Large intestine (tissue), 3 donors: ENCODE measurements at regions not wholly inside any gene's neighbourhood (a gene's known extent, or its start where the extent isn't known, plus 50 kb on each side); places are given as distances from the start of the nearest gene placed in this dataset.
"Not testable (repeated sequence)": the region's sequence is repeated elsewhere in the genome, so short reads cannot be mapped to it uniquely, and the experiment has no call there.

Source experiments
- DNase-seq, 2 donors: peaks; one replicate each; pipeline versions ENCODE4 v3.0.0 to v3.0.0-alpha.2; 2013
- H3K27ac ChIP-seq: one replicate; pipeline ENCODE4 v1.5.1; 2013; ENCODE audit warnings: low read length
- H3K27me3 ChIP-seq: 2 replicates; pipeline ENCODE4 v1.6.1; 2013; ENCODE audit warnings: low read length; ENCODE audit not compliant: control insufficient read depth, insufficient read depth
- H3K36me3 ChIP-seq: 2 replicates; pipeline ENCODE4 v1.6.1; 2013; ENCODE audit warnings: low read length; ENCODE audit not compliant: control insufficient read depth, insufficient read depth
- H3K4me1 ChIP-seq: one replicate; pipeline ENCODE4 v1.6.1; 2013; ENCODE audit warnings: low read length; ENCODE audit not compliant: control insufficient read depth, insufficient read depth
- H3K4me3 ChIP-seq: one replicate; pipeline ENCODE4 v1.5.1; 2013; ENCODE audit warnings: low read length
- H3K9me3 ChIP-seq: one replicate; pipeline ENCODE4 v1.6.1; 2013; ENCODE audit warnings: mild to moderate bottlenecking, low read depth, low read length, moderate library complexity; ENCODE audit not compliant: control insufficient read depth
- WGBS: methylation state at CpG from one replicate; pipeline ENCODE4 v1.1.5; 2013; ENCODE audit warnings: low lambda C conversion rate; ENCODE audit not compliant: insufficient coverage; 5-methylcytosine and 5-hydroxymethylcytosine counted together

DNA sequence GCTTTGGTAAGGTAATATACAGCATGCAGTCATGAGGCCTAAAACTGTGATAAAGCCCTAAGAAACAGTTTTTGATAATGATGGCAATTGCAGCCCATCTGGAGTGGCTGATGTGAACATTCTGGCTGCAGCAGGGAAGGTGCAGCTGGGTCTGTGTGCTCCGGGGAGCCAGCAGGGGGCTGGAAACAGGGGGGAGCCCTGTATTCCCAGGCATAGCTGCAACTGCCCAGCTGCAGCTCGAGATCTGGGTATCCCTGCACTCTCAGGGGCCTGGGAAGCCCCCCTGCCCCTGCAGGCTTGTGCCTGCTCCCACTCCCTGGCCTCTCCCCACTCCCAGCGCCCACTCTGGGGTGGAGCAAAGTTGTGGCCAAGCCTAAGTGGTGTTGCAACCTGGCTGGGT, 95.6 kb downstream of the RRAGB start:
- H3K36me3 ChIP-seq, result no peaks in the 10 kb centered on the region
- no peak overlapping the region for H3K27ac ChIP-seq
- no peak for DNase-seq
- H3K4me3 ChIP-seq, result no peak overlapping the region
- no peaks in the 10 kb centered on the region for H3K4me1 ChIP-seq
- no peaks in the 10 kb centered on the region for H3K27me3 ChIP-seq
- WGBS, result no CpG with 5 or more reads among the region's 3 CpGs
- H3K9me3 ChIP-seq, result no peaks in the 10 kb centered on the region

DNA sequence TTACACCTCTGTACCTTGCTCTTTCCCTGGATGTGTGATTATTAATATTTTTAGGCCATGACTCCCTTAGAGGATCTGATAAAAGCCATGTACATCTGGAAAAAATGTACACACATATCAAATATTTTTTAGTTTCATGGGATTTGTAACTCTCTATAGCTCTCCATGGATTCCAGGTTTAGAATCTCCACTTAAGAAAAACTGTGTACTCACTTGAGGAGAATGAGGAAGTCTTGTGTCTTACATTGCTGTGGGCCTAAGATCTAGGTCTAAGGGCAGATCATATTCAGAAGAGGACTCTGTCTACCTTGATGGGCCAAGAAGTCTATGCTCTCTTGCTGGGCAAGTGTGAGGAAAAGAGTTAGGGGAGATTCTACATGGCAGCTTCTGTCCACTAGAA, 98.0 kb downstream of the RRAGB start:
- Histone ChIP-seq H3K4me3 (no peak overlapping the region), H3K27me3 (no peaks in the 10 kb centered on the region), H3K36me3 (no peaks in the 10 kb centered on the region), H3K27ac (no peak overlapping the region), H3K4me1 (no peaks in the 10 kb centered on the region), H3K9me3 (no peaks in the 10 kb centered on the region)
- DNase-seq, result no peak

DNA sequence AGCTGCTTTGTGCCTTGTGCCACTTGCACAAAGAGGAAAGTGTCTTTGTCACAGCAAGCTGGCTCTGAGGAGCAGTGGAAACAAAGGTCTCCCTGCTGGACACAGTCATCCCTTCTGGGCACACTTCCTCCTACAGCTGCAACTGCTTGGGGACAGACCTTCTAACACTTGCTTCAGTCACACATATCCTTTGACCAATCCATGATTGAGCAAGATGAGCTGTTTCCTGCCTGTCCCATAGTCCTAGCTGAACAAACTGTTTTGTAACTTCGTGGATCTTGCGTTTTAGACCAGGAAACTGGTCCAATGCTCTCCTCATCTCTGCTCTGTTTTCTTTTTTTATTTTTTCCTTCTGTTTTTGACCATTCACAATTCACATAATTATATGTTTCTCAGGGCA, 98.5 kb downstream of the RRAGB start:
- Histone ChIP-seq H3K4me3 (no peak overlapping the region), H3K4me1 (no peaks in the 10 kb centered on the region), H3K27me3 (no peaks in the 10 kb centered on the region), H3K36me3 (no peaks in the 10 kb centered on the region), H3K27ac (no peak overlapping the region), H3K9me3 (no peaks in the 10 kb centered on the region)
- WGBS, result no CpG with 5 or more reads among the region's 2 CpGs
- DNase-seq, result no peak

DNA sequence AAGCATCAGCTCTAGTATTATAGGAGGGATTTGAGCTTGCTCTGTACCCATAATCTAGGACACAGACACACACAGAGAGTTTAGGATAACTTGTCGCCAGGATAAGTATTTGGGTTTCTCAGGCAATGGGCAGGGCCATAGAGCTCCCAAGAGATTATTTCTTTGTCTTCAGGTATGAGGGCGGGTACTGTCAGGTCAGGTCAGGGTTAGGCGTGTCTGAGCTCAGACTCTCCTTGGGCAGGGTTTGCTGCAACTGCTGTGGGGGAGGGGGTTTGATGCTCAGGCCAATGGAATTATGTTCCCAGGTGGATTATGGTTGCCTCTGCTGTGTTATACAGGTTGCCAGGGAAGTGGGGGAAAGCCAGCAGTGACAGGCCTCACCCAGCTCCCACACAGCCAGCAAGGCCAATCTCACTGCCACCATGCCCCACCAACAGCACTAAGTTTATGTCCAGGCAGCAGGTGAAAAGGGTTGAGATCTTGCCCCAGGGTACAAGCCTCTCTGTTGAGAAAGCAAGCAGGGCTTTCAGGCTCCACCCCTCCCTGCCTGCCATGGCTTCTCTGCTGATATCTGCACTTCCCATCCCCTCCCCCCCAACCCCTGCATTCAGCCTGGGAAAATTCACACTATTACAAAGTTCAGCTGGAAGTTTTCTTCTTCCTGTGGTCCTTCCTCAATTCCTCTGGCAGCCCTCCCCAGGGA, 101.3 kb downstream of the RRAGB start:
- Histone ChIP-seq H3K36me3 (no peaks in the 10 kb centered on the region), H3K9me3 (no peaks in the 10 kb centered on the region), H3K27me3 (no peaks in the 10 kb centered on the region), H3K4me1 (no peaks in the 10 kb centered on the region), H3K4me3 (no peak overlapping the region), H3K27ac (no peak overlapping the region)
- no CpG with 5 or more reads among the region's 3 CpGs for WGBS
- DNase-seq, result peak in 1 of 2 donors; percentile 23

DNA sequence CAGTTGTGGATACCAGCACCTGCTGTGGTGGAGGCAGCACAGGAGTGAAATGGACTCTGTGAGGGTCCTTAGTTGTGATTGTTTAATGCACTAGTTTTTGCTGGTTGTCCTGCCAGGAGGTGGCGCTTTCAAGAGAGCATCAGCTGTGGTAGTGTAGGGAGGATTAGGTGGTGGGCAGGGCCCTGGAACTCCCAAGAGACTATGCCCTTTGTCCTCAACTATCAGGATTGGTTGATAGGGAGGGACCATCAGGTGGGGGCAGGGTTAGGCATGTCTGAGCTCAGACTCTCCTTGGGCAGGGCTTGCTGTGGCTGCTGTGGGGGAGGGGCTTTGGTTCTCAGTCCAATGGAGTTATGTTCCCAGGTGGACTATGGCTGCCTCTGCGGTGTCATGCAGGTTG, 121.9 kb downstream of the RRAGB start:
- Histone ChIP-seq H3K9me3 (no peaks in the 10 kb centered on the region), H3K27ac (peak overlapping the region; percentile 56), H3K4me3 (no peak overlapping the region), H3K36me3 (no peaks in the 10 kb centered on the region), H3K27me3 (no peaks in the 10 kb centered on the region), H3K4me1 (peaks cover 3% of the 10 kb centered on the region)
- WGBS, result no CpG with 5 or more reads among the region's 2 CpGs
- DNase-seq, result peak; percentile 76 to 84

DNA sequence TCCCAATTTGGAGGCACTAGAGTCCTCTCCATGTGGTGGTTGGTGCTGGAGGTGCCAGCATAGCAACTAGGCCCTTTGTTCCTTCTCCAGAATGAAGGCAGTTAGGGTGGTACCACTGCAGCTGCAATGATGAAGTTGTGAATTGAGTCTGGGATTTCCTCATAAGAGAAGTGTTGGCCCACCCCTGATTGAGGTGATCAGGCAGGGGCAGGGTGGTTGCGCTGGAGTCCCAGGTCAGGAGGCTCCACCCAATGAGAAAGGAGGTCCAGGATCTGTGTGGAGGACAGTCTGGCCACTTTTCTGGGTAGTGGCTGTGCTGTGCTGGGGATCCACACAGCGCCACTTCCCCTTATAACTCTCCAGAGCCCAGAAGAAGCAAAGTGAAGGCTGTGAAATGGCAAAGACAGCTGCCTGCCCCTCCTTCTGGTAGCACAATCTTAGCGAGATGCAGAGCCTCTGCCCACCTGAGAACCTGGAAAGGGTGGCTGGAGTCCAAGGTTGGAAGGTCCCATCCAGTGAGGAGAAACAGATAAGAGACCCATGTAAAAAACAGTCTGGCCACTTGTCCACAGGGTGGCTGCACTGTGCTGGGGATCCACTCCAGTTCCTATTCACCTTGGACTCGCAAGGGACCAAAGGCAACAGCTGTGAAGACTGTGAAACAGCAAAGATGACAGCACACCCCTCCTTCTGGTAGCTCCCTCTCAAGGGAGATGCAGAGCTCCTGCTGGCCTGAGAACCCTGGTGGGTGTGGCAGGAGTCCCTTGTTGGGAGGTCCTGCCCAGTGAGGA, 124.6 kb downstream of the RRAGB start:
- no peak overlapping the region for H3K27ac ChIP-seq
- WGBS, result no CpG with 5 or more reads among the region's 4 CpGs

DNA sequence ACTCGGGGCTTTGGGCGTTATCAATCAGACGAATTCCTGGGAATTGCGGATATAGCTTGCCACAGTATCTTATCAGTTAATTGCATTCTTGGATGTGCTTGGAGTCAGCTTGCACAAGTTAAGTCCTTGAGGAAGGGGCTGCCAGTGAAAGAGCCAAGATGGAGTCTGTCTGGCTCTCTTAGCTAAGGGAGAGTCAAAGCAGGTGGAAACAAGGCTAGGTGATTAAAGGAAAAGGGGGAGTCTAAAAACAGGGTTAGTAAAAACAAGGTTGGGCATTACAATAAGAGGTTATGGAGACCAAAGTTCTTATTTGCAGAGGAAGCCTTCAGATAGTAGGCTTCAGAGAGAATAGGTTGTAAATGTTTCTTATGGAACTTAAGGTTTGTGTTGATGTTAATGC, 149.2 kb downstream of the RRAGB start:
- WGBS, result no CpG with 5 or more reads among the region's 4 CpGs
- not testable (repeated sequence) for H3K9me3 ChIP-seq, H3K27me3 ChIP-seq, H3K4me3 ChIP-seq, H3K36me3 ChIP-seq, DNase-seq, H3K4me1 ChIP-seq, H3K27ac ChIP-seq

More for the DNA sequence above, 124.6 kb downstream of the RRAGB start:
- DNase-seq, result no peak
- Histone ChIP-seq H3K27me3 (no peaks in the 10 kb centered on the region), H3K4me1 (peaks cover 3% of the 10 kb centered on the region), H3K9me3 (no peaks in the 10 kb centered on the region), H3K36me3 (no peaks in the 10 kb centered on the region), H3K4me3 (no peak overlapping the region)

DNA sequence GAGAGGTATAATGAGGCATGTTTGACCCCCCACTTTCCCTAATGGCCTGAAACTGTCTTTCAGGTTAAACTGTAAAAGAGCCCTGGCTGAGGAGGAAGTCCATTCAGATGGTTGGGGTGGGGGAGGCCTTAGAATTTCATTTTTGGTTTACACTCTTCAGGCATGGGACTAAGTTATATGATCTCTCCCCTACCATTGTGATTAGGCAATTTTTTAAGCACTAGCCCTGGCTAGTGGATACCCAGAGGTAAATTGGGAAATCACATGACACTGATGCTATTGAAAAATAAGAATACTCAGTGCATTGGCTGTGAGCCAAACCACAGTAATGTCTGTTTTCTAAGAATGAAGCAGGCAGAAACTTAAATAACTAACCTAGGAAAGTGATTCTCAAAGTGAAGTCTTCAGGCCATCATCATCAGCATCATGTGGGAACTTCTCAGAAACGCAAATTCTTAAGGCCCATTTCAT, 149.7 kb downstream of the RRAGB start:
- WGBS, result no CpG with 5 or more reads among the region's 1 CpG
- H3K4me3 ChIP-seq, result no peak overlapping the region
- peak; percentile 11 to 69 for DNase-seq
- peak overlapping the region; percentile 20 for H3K27ac ChIP-seq
- no peaks in the 10 kb centered on the region for H3K9me3 ChIP-seq
- no peaks in the 10 kb centered on the region for H3K36me3 ChIP-seq
- peaks cover 5% of the 10 kb centered on the region for H3K4me1 ChIP-seq
- no peaks in the 10 kb centered on the region for H3K27me3 ChIP-seq

DNA sequence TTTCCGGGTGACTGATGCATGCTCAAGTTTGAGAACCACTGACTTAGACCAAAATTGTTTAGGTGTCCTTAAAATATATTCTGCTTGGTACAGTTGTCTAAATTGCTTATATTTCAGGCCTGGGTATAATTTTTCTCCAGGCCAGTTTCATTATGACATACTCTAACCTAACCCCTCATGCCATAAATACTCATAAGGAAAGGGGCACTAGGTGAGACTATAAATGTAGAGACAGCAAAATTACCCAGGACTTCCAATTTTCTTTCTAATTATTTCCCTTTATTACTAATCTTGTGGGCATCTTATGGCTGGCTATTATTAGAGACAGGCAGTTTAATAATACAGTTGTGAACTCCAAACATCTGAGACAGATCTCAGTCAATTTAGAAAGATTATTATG, 150.2 kb downstream of the RRAGB start:
- no peaks in the 10 kb centered on the region for H3K9me3 ChIP-seq
- no peaks in the 10 kb centered on the region for H3K36me3 ChIP-seq
- no peak overlapping the region for H3K4me3 ChIP-seq
- no CpG with 5 or more reads among the region's 1 CpG for WGBS
- H3K27me3 ChIP-seq, result no peaks in the 10 kb centered on the region
- peaks cover 5% of the 10 kb centered on the region for H3K4me1 ChIP-seq
- H3K27ac ChIP-seq, result peak overlapping the region; percentile 20
- DNase-seq, result no peak

DNA sequence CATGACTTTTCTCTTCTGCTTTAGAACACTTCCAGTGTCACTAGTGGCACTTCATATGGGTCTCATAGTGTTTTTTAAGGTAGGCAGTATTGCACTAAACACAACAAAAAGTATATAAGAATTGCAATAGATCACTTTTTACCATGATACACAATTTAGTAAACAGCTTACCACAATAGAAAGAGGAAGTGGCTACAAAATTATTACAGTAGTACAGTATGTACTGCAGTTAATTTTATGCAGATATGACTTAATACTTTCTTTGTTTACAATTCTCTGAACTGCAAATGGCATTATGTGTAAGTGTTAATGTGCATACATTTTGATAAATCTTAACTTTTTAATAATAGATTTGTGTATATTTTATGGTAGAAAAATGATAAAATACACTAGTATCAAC, 157.3 kb downstream of the RRAGB start:
- Histone ChIP-seq H3K27ac (no peak overlapping the region), H3K36me3 (no peaks in the 10 kb centered on the region), H3K9me3 (no peaks in the 10 kb centered on the region), H3K4me3 (no peak overlapping the region), H3K27me3 (no peaks in the 10 kb centered on the region), H3K4me1 (no peaks in the 10 kb centered on the region)
- DNase-seq, result no peak

DNA sequence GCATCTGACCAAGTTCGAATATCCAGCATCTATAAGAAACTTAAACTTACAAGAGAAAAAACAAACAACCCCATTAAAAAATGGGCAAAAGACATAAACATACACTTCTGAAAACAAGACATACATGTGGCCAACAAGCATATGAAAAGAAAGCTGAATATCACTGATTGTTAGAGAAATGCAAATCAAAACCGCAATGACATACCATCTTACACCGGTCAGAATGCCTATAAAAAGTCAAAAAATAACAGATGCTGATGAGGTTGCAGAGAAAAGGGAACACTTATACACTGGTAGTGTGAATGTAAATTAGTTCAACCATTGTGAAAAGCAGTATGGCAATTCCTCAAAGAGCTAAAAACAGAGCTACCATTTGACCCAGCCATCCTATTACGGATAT, 166.0 kb downstream of the RRAGB start:
- H3K27me3 ChIP-seq, H3K4me3 ChIP-seq, H3K9me3 ChIP-seq, H3K27ac ChIP-seq, H3K36me3 ChIP-seq, H3K4me1 ChIP-seq, DNase-seq: not testable (repeated sequence)
- no CpG with 5 or more reads among the region's 4 CpGs for WGBS
